ENCODE measurements at regions not wholly inside any gene's neighbourhood (a gene's known extent, or its start where the extent isn't known, plus 50 kb on each side); places are given as distances from the start of the nearest gene placed in this dataset.

- TF ChIP-seq CTCF (IDR thresholded peaks at IDR 0.05; ENCODE audit: low read length) (no peak), EZH2 (optimal IDR thresholded peaks at IDR 0.05; ENCODE audit: low read depth, low read length) (no peak), EZH2phosphoT487 (IDR thresholded peaks at IDR 0.05; ENCODE audit: low read length) (no peak)
These were observed 67.7 kb upstream of the ROPN1 start for GRCh38 chr3:124059580-124059979.
